Endothelial cell of umbilical vein (primary cell): ENCODE measurements at regions not wholly inside any gene's neighbourhood (a gene's known extent, or its start where the extent isn't known, plus 50 kb on each side); places are given as distances from the start of the nearest gene placed in this dataset.

ENCODE experiments used
- BruUV-seq: library from RNA; stranded (reverse); fragments of 400-500 nt; replicated peaks from 2 replicates; lab custom pipeline; 2021; lab: Mats Ljungman, UMichigan
- CTCF ChIA-PET: fragments of 300-600, 350-600 bp; sonication (Branson Sonifier 250); formaldehyde crosslinking; loops from one replicate; lab custom pipeline; 2021; ENCODE audit warnings: antibody characterized with exemption, inconsistent platforms; lab: Charles Lee
- POLR2A ChIA-PET: fragments of 300-600, 350-600 bp; sonication (Branson Sonifier 250); formaldehyde crosslinking; loops from one replicate; lab custom pipeline; 2021; ENCODE audit warnings: antibody characterized with exemption, inconsistent platforms; lab: Charles Lee
- DNase-seq: peaks from one replicate; pipeline ENCODE4 v3.0.0-alpha.2; 2011; ENCODE audit warnings: low read depth, low spot score
- FAIRE-seq: peaks from 2 replicates; lab custom pipeline; 2011; peaks lifted over from hg19 to GRCh38; lab: Jason Lieb, UNC
- H2AFZ ChIP-seq: 2 replicates; pipeline ENCODE4 v1.6.0; 2012; ENCODE audit warnings: low read depth, low read length, control low read depth, inconsistent platforms
- H3K27ac ChIP-seq: 2 replicates; pipeline ENCODE4 v1.5.1; 2011; ENCODE audit warnings: low read depth, mild to moderate bottlenecking, control low read depth, low read length, moderate library complexity; ENCODE audit not compliant: insufficient read depth
- H3K27me3 ChIP-seq, 2 experiments: 2 replicates each; pipeline versions ENCODE4 v1.6.0 to v1.6.1; 2011; ENCODE audit warnings: low read length in 2 of 2, mixed read lengths in 1 of 2; ENCODE audit not compliant: control insufficient read depth in 2 of 2, insufficient read depth in 2 of 2
- H3K36me3 ChIP-seq, 2 experiments: 2 replicates in 1 of 2; 3 replicates in 1 of 2; pipeline ENCODE4 v1.5.1; 2011; ENCODE audit warnings: low read length in 2 of 2, mild to moderate bottlenecking in 1 of 2, moderate library complexity in 1 of 2; ENCODE audit not compliant: control insufficient read depth in 2 of 2, insufficient read depth in 2 of 2; ENCODE audit errors: extremely low read depth in 1 of 2
- H3K4me1 ChIP-seq: 3 replicates; pipeline ENCODE4 v1.5.1; 2011; ENCODE audit warnings: mild to moderate bottlenecking, low read length; ENCODE audit not compliant: control insufficient read depth, insufficient read depth; ENCODE audit errors: extremely low read depth
- H3K4me2 ChIP-seq: 2 replicates; pipeline ENCODE4 v1.6.1; 2011; ENCODE audit warnings: low read length, control low read depth, mixed read lengths; ENCODE audit not compliant: insufficient read depth
- H3K4me3 ChIP-seq, 3 experiments: fragments of 200-600 bp in 1 of 3; sonication (generic), shearing (Covaris generic) in 1 of 3; replicated peaks in 1 of 3; 2 replicates each; pipeline ENCODE4 v1.5.1; 2011 to 2016; ENCODE audit warnings: control low read depth in 3 of 3, low read length in 3 of 3, mild to moderate bottlenecking in 2 of 3, inconsistent platforms in 1 of 3, low read depth in 1 of 3, moderate library complexity in 1 of 3; ENCODE audit not compliant: insufficient read depth in 1 of 3
- H3K79me2 ChIP-seq: 2 replicates; pipeline ENCODE4 v1.6.0; 2012; ENCODE audit warnings: low read length, inconsistent platforms; ENCODE audit not compliant: control insufficient read depth, insufficient read depth
- H3K9ac ChIP-seq: replicated peaks from 2 replicates; pipeline ENCODE3; 2011; ENCODE audit warnings: low read length, control low read depth; ENCODE audit not compliant: insufficient read depth; ENCODE audit errors: extremely low read depth
- H3K9me1 ChIP-seq: replicated peaks from 3 replicates; pipeline ENCODE4 v1.6.0; 2011; ENCODE audit warnings: mild to moderate bottlenecking, low read length; ENCODE audit not compliant: control insufficient read depth, insufficient read depth; ENCODE audit errors: extremely low read depth
- H3K9me3 ChIP-seq: replicated peaks from 2 replicates; pipeline ENCODE4 v1.5.1; 2012; ENCODE audit warnings: low read length, inconsistent platforms; ENCODE audit not compliant: control insufficient read depth, insufficient read depth
- H4K20me1 ChIP-seq: replicated peaks from 2 replicates; pipeline ENCODE3; 2011; ENCODE audit warnings: mild to moderate bottlenecking, low read length; ENCODE audit not compliant: control insufficient read depth, insufficient read depth; ENCODE audit errors: extremely low read depth
- EZH2 ChIP-seq: IDR thresholded peaks from 2 replicates; pipeline ENCODE4 v1.6.1; 2012; ENCODE audit warnings: borderline replicate concordance, low read depth, mild to moderate bottlenecking, moderate library complexity, low read length, inconsistent platforms; ENCODE audit not compliant: severe bottlenecking
- FOS ChIP-seq: IDR thresholded peaks from 2 replicates; pipeline ENCODE4 v1.6.1; 2011; ENCODE audit warnings: mild to moderate bottlenecking, low read length, moderate library complexity, borderline replicate concordance; ENCODE audit not compliant: insufficient read depth
- GATA2 ChIP-seq: IDR thresholded peaks from 2 replicates; pipeline ENCODE4 v1.7.0; 2011; ENCODE audit warnings: low read depth, mild to moderate bottlenecking, moderate library complexity, mixed read lengths, low read length; ENCODE audit not compliant: insufficient read length, insufficient read depth
- JUN ChIP-seq: IDR thresholded peaks from 2 replicates; pipeline ENCODE4 v1.6.1; 2011; ENCODE audit warnings: borderline replicate concordance, low read depth; ENCODE audit not compliant: insufficient read length, insufficient read depth
- MYC ChIP-seq: IDR thresholded peaks from one replicate; pipeline ENCODE4 v1.6.1; 2011; ENCODE audit warnings: mild to moderate bottlenecking, low read depth, low read length
- POLR2A ChIP-seq: IDR thresholded peaks from 2 replicates; pipeline ENCODE4 v1.6.1; 2012; ENCODE audit warnings: low read depth, mild to moderate bottlenecking, control low read depth, low read length
- POLR2AphosphoS5 ChIP-seq: IDR thresholded peaks from 2 replicates; pipeline ENCODE4 v1.6.1; 2012; ENCODE audit warnings: low read depth, mild to moderate bottlenecking, control low read depth, low read length, moderate library complexity; ENCODE audit not compliant: insufficient read depth
- dilution Hi-C: fragments of 300-500 bp; cut with MboI; formaldehyde crosslinking; loops from one replicate; pipeline ENCODE4 v1.15.0; 2019; ENCODE audit warnings: low sequenced_read_pairs; ENCODE audit not compliant: extremely low pct_ligation_motif_present
- intact Hi-C: fragments of 100-400 bp; cut with micrococcal nuclease; formaldehyde crosslinking; loops from one replicate; pipeline ENCODE4 v1.10.0; 2022
- TF ChIP-seq, protein P1 (sequence below): IDR thresholded peaks from 2 replicates; pipeline ENCODE4 v1.6.1; 2011; ENCODE audit not compliant: insufficient read depth, insufficient read length
- TF ChIP-seq, protein P2 (sequence below), 2 donors: IDR thresholded peaks; 1 replicate in 1 of 2; 2 replicates in 1 of 2; pipeline ENCODE4 v1.5.1; 2011; ENCODE audit warnings: low read length in 2 of 2, mild to moderate bottlenecking in 2 of 2, moderate library complexity in 2 of 2, control low read depth in 1 of 2, inconsistent platforms in 1 of 2, low read depth in 1 of 2; ENCODE audit not compliant: insufficient read depth in 1 of 2; ENCODE audit errors: extremely low read depth in 1 of 2

GRCh38 chr3:39664931-39665330 lies 144.5 kb upstream of the MYRIP start:
- CTCF ChIA-PET, result interaction anchor here (0.8 to 1.3 kb wide), 4 partner anchors 19 to 347 kb away, joined by 3 to 7 read pairs (median 4); no protein-coding TSS in a partner anchor
- H3K9ac ChIP-seq, result no peak overlapping the region
- no peak overlapping the region for H3K27ac ChIP-seq
- TF ChIP-seq, protein P1, sequence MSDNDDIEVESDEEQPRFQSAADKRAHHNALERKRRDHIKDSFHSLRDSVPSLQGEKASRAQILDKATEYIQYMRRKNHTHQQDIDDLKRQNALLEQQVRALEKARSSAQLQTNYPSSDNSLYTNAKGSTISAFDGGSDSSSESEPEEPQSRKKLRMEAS, result no peak
- TF ChIP-seq POLR2AphosphoS5 (no peak), JUN (no peak), GATA2 (no peak), POLR2A (no peak)
- intact Hi-C loops (no loop called here), dilution Hi-C loops (no loop called here)
- no peak overlapping the region for H2AFZ ChIP-seq
- H3K4me1 ChIP-seq, result no peaks in the 10 kb centered on the region
- H3K27me3 ChIP-seq, result no peaks in the 10 kb centered on the region
- no TSS peak for BruUV-seq
- H4K20me1 ChIP-seq, result no peaks in the 10 kb centered on the region
- POLR2A ChIA-PET, result no interaction called here
- no peak for DNase-seq
- no peaks in the 10 kb centered on the region for H3K9me3 ChIP-seq
- H3K4me2 ChIP-seq, result no peak overlapping the region
- no peak overlapping the region for H3K4me3 ChIP-seq
- H3K79me2 ChIP-seq, result no peaks in the 10 kb centered on the region
- FAIRE-seq, result no peak
- no peaks in the 10 kb centered on the region for H3K36me3 ChIP-seq
- no peaks in the 10 kb centered on the region for H3K9me1 ChIP-seq

DNA sequence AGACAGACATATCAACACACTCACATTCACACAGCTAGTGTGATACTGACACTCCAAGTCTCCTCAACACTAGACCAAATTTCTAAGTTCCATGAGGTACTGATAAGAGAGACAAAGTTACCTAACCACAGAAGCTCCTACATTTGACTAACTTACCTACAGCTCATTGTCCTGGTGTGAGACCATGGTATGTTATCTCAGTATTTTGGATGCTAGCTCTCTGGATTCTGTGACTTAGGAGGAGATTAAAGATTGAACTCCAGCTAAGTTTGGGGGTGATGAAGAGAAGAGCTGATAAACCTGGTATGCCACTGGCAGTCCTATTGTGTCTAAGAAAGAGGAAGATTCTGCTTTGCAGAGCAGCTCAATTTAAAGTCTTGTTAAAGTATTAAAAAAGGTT lies 144.0 kb upstream of the MYRIP start:
- H3K79me2 ChIP-seq, result no peaks in the 10 kb centered on the region
- H3K4me2 ChIP-seq, result no peak overlapping the region
- H4K20me1 ChIP-seq, result no peaks in the 10 kb centered on the region
- no peaks in the 10 kb centered on the region for H3K4me1 ChIP-seq
- no peaks in the 10 kb centered on the region for H3K9me3 ChIP-seq
- H3K27ac ChIP-seq, result no peak overlapping the region
- H3K9me1 ChIP-seq, result no peaks in the 10 kb centered on the region
- no peak for FAIRE-seq
- no TSS peak for BruUV-seq
- DNase-seq, result no peak
- ChIA-PET CTCF (interaction anchor here (0.8 to 1.4 kb wide), 5 partner anchors 19 to 347 kb away, joined by 3 to 7 read pairs (median 5); no protein-coding TSS in a partner anchor), POLR2A (no interaction called here)
- no peak overlapping the region for H3K4me3 ChIP-seq
- no peak for TF ChIP-seq MYC
- TF ChIP-seq POLR2A, result no peak
- TF ChIP-seq EZH2, result no peak
- no peak for TF ChIP-seq GATA2
- no peak for TF ChIP-seq POLR2AphosphoS5
- TF ChIP-seq JUN, result no peak
- TF ChIP-seq FOS, result no peak
- TF ChIP-seq, protein P1, result no peak
- TF ChIP-seq, protein P2, sequence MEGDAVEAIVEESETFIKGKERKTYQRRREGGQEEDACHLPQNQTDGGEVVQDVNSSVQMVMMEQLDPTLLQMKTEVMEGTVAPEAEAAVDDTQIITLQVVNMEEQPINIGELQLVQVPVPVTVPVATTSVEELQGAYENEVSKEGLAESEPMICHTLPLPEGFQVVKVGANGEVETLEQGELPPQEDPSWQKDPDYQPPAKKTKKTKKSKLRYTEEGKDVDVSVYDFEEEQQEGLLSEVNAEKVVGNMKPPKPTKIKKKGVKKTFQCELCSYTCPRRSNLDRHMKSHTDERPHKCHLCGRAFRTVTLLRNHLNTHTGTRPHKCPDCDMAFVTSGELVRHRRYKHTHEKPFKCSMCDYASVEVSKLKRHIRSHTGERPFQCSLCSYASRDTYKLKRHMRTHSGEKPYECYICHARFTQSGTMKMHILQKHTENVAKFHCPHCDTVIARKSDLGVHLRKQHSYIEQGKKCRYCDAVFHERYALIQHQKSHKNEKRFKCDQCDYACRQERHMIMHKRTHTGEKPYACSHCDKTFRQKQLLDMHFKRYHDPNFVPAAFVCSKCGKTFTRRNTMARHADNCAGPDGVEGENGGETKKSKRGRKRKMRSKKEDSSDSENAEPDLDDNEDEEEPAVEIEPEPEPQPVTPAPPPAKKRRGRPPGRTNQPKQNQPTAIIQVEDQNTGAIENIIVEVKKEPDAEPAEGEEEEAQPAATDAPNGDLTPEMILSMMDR (IDR thresholded peaks at IDR 0.05; ENCODE audit: extremely low read depth in 1 of 2, insufficient read depth in 1 of 2, low read depth in 1 of 2, low read length in 2 of 2), result no peak
- H2AFZ ChIP-seq, result no peak overlapping the region
- H3K9ac ChIP-seq, result no peak overlapping the region
- dilution Hi-C loops (no loop called here), intact Hi-C loops (no loop called here)
- H3K36me3 ChIP-seq, result no peaks in the 10 kb centered on the region
- H3K27me3 ChIP-seq, result no peaks in the 10 kb centered on the region
